Tibial nerve (tissue), 4 donors: ENCODE measurements at regions not wholly inside any gene's neighbourhood (a gene's known extent, or its start where the extent isn't known, plus 50 kb on each side); places are given as distances from the start of the nearest gene placed in this dataset.

Experiments used
- DNase-seq, 2 donors: peaks; one replicate each; pipeline ENCODE4 v3.0.0-alpha.2; 2019; ENCODE audit warnings: low spot score in 2 of 2
- H3K27ac ChIP-seq, 4 donors: fragments of 200-600 bp; sonication (generic) in 3 of 4; one replicate each; pipeline ENCODE4 v1.5.1; 2017 to 2019; ENCODE audit warnings: mild to moderate bottlenecking in 1 of 4
- H3K27me3 ChIP-seq, 2 donors: fragments of 200-600 bp; sonication (generic) in 1 of 2; one replicate each; pipeline versions ENCODE4 v1.5.1 to v1.6.0; 2017 to 2019
- H3K36me3 ChIP-seq, 3 donors: fragments of 200-600 bp; sonication (generic); one replicate each; pipeline ENCODE4 v1.5.1; 2018 to 2019
- H3K4me1 ChIP-seq, 4 donors: fragments of 200-600 bp; sonication (generic) in 3 of 4; one replicate each; pipeline ENCODE4 v1.5.1; 2017 to 2019
- H3K4me3 ChIP-seq, 4 donors: fragments of 200-600 bp; sonication (generic) in 3 of 4; one replicate each; pipeline ENCODE4 v1.5.1; 2017 to 2019; ENCODE audit warnings: mild to moderate bottlenecking in 1 of 4, moderate library complexity in 1 of 4
- H3K9me3 ChIP-seq, 4 donors: fragments of 200-600 bp; sonication (generic) in 3 of 4; one replicate each; pipeline ENCODE4 v1.5.1; 2017 to 2019
- EP300 ChIP-seq, 2 donors: sonication (generic); formaldehyde crosslinking; IDR thresholded peaks; one replicate each; pipeline ENCODE4 v1.6.1; 2017; ENCODE audit warnings: antibody characterized with exemption in 2 of 2, mild to moderate bottlenecking in 1 of 2
- POLR2A ChIP-seq, 2 donors: fragments of 450-650 bp; IDR thresholded peaks; one replicate each; pipeline ENCODE4 v1.6.1; 2017; ENCODE audit warnings: antibody characterized with exemption in 2 of 2, mild to moderate bottlenecking in 2 of 2, moderate library complexity in 2 of 2
- WGBS, 2 donors: methylation state at CpG; one replicate each; pipeline ENCODE4 v1.1.5; 2018; 5-methylcytosine and 5-hydroxymethylcytosine counted together
- TF ChIP-seq, protein P1 (sequence below), 5 experiments: fragments of 200-600 bp in 3 of 5; fragments of 450-650 bp in 2 of 5; sonication (generic) in 3 of 5; IDR thresholded peaks; one replicate each; pipeline ENCODE4 v1.5.1; 2016 to 2019; ENCODE audit warnings: antibody characterized with exemption in 5 of 5, mild to moderate bottlenecking in 3 of 5, moderate library complexity in 2 of 5

DNA sequence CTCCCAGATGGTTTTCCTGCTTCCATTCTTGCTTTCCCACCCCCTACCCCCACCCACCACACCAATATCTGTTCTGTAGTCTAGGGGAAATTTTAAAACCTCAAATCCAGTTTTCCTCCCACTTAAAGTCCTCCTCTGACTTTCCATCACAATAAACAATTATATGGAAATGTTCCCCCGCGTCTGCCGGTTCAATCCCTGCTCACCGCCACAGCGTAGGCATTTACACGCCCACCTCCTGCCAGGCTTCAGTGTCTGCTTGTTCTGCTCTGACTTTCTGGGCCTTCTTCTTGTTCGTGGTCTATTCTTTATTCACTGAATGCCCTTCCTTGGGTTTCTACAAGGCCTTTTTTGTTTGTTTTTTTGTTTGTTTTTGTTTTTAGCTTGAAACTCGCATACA, 633.0 kb upstream of the MKI67 start:
- WGBS, 2 donors, result 60 to 64% methylated on average over 8 of the region's 8 CpGs
- no peak for DNase-seq
- no peaks in the 10 kb centered on the region for H3K4me1 ChIP-seq
- H3K36me3 ChIP-seq, result no peaks in the 10 kb centered on the region
- no peak for TF ChIP-seq POLR2A (IDR thresholded peaks at IDR 0.05)
- TF ChIP-seq EP300 (IDR thresholded peaks at IDR 0.05), result peak in 1 of 2 donors; percentile 40
- H3K27ac ChIP-seq, result no peak overlapping the region
- no peak overlapping the region for H3K4me3 ChIP-seq
- no peaks in the 10 kb centered on the region for H3K9me3 ChIP-seq
- H3K27me3 ChIP-seq, result no peaks in the 10 kb centered on the region

DNA sequence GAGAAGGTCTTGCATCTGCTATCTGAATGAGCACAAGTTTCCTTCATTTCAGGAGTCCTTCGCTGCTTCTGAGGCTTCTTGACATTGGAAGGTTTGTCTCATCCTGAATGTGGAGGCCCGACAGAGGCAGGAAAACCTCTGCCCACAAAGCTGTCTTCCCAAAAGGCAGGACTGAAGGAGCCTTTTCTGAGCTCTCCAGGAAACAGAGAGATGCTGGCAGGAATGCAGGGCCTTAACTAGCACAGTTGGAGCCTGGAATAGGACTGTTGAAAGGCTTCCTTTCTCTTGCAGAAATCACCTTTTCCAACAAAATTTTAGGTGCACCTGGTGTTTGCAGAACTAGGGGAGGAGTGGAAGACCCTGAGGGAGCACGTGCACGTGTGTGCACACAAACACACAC, 637.4 kb upstream of the MKI67 start:
- no peak overlapping the region for H3K27ac ChIP-seq
- no peak for TF ChIP-seq POLR2A (IDR thresholded peaks at IDR 0.05)
- TF ChIP-seq EP300 (IDR thresholded peaks at IDR 0.05), result no peak
- TF ChIP-seq, protein P1, sequence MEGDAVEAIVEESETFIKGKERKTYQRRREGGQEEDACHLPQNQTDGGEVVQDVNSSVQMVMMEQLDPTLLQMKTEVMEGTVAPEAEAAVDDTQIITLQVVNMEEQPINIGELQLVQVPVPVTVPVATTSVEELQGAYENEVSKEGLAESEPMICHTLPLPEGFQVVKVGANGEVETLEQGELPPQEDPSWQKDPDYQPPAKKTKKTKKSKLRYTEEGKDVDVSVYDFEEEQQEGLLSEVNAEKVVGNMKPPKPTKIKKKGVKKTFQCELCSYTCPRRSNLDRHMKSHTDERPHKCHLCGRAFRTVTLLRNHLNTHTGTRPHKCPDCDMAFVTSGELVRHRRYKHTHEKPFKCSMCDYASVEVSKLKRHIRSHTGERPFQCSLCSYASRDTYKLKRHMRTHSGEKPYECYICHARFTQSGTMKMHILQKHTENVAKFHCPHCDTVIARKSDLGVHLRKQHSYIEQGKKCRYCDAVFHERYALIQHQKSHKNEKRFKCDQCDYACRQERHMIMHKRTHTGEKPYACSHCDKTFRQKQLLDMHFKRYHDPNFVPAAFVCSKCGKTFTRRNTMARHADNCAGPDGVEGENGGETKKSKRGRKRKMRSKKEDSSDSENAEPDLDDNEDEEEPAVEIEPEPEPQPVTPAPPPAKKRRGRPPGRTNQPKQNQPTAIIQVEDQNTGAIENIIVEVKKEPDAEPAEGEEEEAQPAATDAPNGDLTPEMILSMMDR (IDR thresholded peaks at IDR 0.05), result no peak
- no peak overlapping the region for H3K4me3 ChIP-seq
- no peak for DNase-seq
- WGBS, 2 donors, result 77 to 83% methylated on average over 4 of the region's 4 CpGs
- no peaks in the 10 kb centered on the region for H3K27me3 ChIP-seq
- H3K9me3 ChIP-seq, result no peaks in the 10 kb centered on the region
- no peaks in the 10 kb centered on the region for H3K36me3 ChIP-seq
- H3K4me1 ChIP-seq, result no peaks in the 10 kb centered on the region

DNA sequence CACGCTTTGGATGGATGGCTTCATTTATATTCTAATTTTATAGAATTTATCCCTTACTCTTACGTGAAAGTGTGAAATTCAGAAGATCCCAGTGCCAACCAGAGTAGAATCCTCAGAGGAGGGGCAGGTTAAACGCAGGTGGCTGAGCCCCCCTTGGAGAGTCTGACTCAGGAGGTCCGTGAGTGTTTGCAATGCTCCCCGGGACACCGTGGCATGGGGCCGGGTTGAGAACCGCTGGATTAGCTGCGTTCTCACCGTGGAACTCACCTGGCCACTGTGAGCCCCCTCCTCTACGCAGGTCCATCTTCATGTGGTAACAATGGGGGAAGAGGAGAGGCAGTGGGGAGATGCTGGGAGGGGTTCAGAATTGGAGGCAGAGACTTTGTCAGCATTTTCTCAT, 638.0 kb upstream of the MKI67 start:
- Histone ChIP-seq H3K27ac (no peak overlapping the region), H3K4me3 (no peak overlapping the region), H3K27me3 (no peaks in the 10 kb centered on the region), H3K36me3 (no peaks in the 10 kb centered on the region), H3K4me1 (no peaks in the 10 kb centered on the region), H3K9me3 (no peaks in the 10 kb centered on the region)
- no peak for TF ChIP-seq POLR2A (IDR thresholded peaks at IDR 0.05)
- no peak for TF ChIP-seq EP300 (IDR thresholded peaks at IDR 0.05)
- TF ChIP-seq, protein P1 (IDR thresholded peaks at IDR 0.05), result no peak
- no peak for DNase-seq
- WGBS, 2 donors, result 87 to 91% methylated on average over 11 of the region's 11 CpGs

DNA sequence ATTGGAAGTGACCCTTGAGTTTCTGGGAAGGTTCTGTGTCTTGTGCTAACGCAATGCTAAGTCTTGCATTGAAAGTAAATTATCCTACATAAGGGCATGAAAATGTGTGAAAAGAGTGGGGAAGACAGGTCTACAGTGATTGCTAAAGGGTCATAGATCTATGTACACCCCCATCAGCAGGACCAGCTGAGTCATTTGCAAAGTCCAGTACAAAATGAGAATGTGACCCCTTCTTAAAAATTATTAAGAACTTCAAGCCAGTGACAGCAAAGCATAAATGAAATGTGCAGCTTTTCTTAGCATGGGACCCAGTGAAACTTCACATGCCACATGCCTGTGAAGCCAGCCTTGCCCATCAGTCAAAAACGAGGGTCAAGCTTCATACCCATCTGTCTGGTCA, 640.7 kb upstream of the MKI67 start:
- no peak for DNase-seq
- no peaks in the 10 kb centered on the region for H3K4me1 ChIP-seq
- WGBS, 2 donors, result 80 to 86% methylated on average over 2 of the region's 2 CpGs
- no peaks in the 10 kb centered on the region for H3K27me3 ChIP-seq
- H3K27ac ChIP-seq, result no peak overlapping the region
- TF ChIP-seq, protein P1 (IDR thresholded peaks at IDR 0.05), result no peak
- TF ChIP-seq POLR2A (IDR thresholded peaks at IDR 0.05), result no peak
- no peak for TF ChIP-seq EP300 (IDR thresholded peaks at IDR 0.05)
- no peaks in the 10 kb centered on the region for H3K36me3 ChIP-seq
- H3K4me3 ChIP-seq, result no peak overlapping the region
- peaks cover 0 to under 1% (median 0%) of the 10 kb centered on the region in 4 donors for H3K9me3 ChIP-seq

DNA sequence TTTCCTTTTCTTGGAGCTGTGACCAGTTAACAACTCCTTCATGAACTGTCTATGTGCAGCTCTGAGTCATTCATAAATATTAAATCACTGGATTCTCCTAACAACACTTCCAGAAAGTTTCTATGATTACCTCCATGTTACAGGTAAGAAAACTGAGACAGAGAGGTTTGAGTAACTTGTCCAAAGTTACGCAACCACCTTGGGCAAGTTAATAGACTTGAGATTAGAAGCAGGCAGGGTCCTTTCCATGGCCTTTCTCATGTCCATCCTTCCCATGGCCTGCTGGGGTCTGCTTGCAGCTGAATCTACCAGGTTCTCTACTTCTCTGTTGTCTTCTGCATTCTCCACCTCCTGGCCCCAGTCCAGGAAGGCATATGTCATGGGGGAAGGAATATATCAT, 648.8 kb upstream of the MKI67 start:
- Histone ChIP-seq H3K9me3 (peaks cover 0 to 13% (median 0%) of the 10 kb centered on the region in 4 donors), H3K36me3 (no peaks in the 10 kb centered on the region), H3K27me3 (no peaks in the 10 kb centered on the region), H3K27ac (no peak overlapping the region), H3K4me3 (no peak overlapping the region), H3K4me1 (no peaks in the 10 kb centered on the region)
- TF ChIP-seq POLR2A (IDR thresholded peaks at IDR 0.05) (no peak), EP300 (IDR thresholded peaks at IDR 0.05) (no peak)
- TF ChIP-seq, protein P1 (IDR thresholded peaks at IDR 0.05), result no peak
- no peak for DNase-seq
- 86 to 100% methylated on average over 1 of the region's 1 CpG for WGBS, 2 donors

DNA sequence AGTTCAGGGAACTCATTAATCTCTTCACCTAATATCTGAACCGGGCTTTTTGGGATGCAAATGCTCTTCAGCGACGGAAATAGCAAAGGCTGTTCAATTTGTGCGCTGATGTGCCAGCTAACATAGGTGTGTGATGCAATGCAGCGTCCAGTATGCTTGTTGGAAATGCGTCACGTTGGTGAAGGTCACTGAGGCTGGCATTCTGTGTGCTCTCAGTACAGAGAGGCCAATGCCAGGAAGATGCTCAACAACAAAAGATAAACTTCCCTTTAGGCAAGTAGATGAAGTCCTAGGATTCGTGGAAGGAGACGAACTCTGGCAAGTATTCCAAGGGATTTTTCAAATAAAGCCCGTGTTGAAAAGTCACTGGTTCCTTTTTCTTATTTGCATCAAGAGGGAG, 649.5 kb upstream of the MKI67 start:
- Histone ChIP-seq H3K27ac (no peak overlapping the region), H3K4me1 (no peaks in the 10 kb centered on the region), H3K36me3 (no peaks in the 10 kb centered on the region), H3K27me3 (no peaks in the 10 kb centered on the region), H3K9me3 (peaks cover 0 to 13% (median 0%) of the 10 kb centered on the region in 4 donors), H3K4me3 (no peak overlapping the region)
- DNase-seq, result no peak
- TF ChIP-seq, protein P1 (IDR thresholded peaks at IDR 0.05), result no peak
- TF ChIP-seq POLR2A (IDR thresholded peaks at IDR 0.05), result no peak
- TF ChIP-seq EP300 (IDR thresholded peaks at IDR 0.05), result no peak
- 89 to 90% methylated on average over 10 of the region's 10 CpGs for whole genome bisulfite sequencing, 2 donors
